ENCODE measurements at regions not wholly inside any gene's neighbourhood (a gene's known extent, or its start where the extent isn't known, plus 50 kb on each side); places are given as distances from the start of the nearest gene placed in this dataset.

GRCh38 chr2:16141641-16141921, 201.2 kb downstream of the MYCN start:
- DNase-seq = no peak

GRCh38 chr2:16140771-16141640, 200.7 kb downstream of the MYCN start:
- DNase-seq = no peak

- no peak for DNase-seq
Measured at GRCh38 chr2:16139663-16140615, 199.6 kb downstream of the MYCN start.

- no peak for DNase-seq
Measured at GRCh38 chr2:16138811-16139662, 198.7 kb downstream of the MYCN start.

GRCh38 chr2:16137080-16137755, 196.9 kb downstream of the MYCN start:
- DNase-seq = no peak

- DNase-seq = peak in 1 of 3 donors; percentile 6
Measured at GRCh38 chr2:16136461-16137035, 196.2 kb downstream of the MYCN start.

GRCh38 chr2:16135913-16136310, 195.6 kb downstream of the MYCN start:
- DNase-seq = no peak

- no peak for DNase-seq
Measured at GRCh38 chr2:16135196-16135912, 195.0 kb downstream of the MYCN start.

- no peak for DNase-seq
Measured at GRCh38 chr2:16134436-16135165, 194.3 kb downstream of the MYCN start.

- DNase-seq = no peak
Measured at GRCh38 chr2:16130906-16131400, 190.6 kb downstream of the MYCN start.

- DNase-seq = no peak
Measured at GRCh38 chr2:16130541-16130880, 190.2 kb downstream of the MYCN start.

GRCh38 chr2:16129716-16130540, 189.6 kb downstream of the MYCN start:
- no peak for DNase-seq

- no peak for DNase-seq
Measured at GRCh38 chr2:16128746-16129610, 188.6 kb downstream of the MYCN start.

- no peak for DNase-seq
Measured at GRCh38 chr2:16127958-16128357, 187.6 kb downstream of the MYCN start.

- DNase-seq = no peak
Measured at GRCh38 chr2:16127276-16127940, 187.1 kb downstream of the MYCN start.

- no peak for DNase-seq
Measured at GRCh38 chr2:16126517-16127275, 186.3 kb downstream of the MYCN start.
